Activated CD4-positive, alpha-beta memory T cell treated with anti-CD3 and anti-CD28 coated beads, Interleukin-2, amount 10 ng/mL, durations not matched to agents 7 days and 5 days (primary cell): ENCODE measurements at regions not wholly inside any gene's neighbourhood (a gene's known extent, or its start where the extent isn't known, plus 50 kb on each side); places are given as distances from the start of the nearest gene placed in this dataset.
"Not testable (repeated sequence)": the region's sequence is repeated elsewhere in the genome, so short reads cannot be mapped to it uniquely, and the experiment has no call there.

Experiments
- CTCF ChIA-PET: fragments of 350-600 bp; sonication (Branson Sonifier 250); formaldehyde crosslinking; loops from one replicate; lab custom pipeline; 2021; ENCODE audit warnings: antibody characterized with exemption, inconsistent platforms; lab: Charles Lee
- POLR2A ChIA-PET: fragments of 350-600 bp; sonication (Branson Sonifier 250); formaldehyde crosslinking; loops from one replicate; lab custom pipeline; 2021; ENCODE audit warnings: antibody characterized with exemption; lab: Charles Lee
- DNase-seq: peaks from one replicate; pipeline ENCODE4 v3.0.0-alpha.2; 2020
- H3K27ac Mint-ChIP-seq: one replicate; pipeline ENCODE4 v1.8.0; 2021; ENCODE audit warnings: mild to moderate bottlenecking, mixed read lengths
- H3K27me3 Mint-ChIP-seq: one replicate; pipeline ENCODE4 v1.8.0; 2021; ENCODE audit warnings: mixed read lengths
- H3K36me3 Mint-ChIP-seq: one replicate; pipeline ENCODE4 v1.8.0; 2021; ENCODE audit warnings: low read depth, mixed read lengths
- H3K4me1 Mint-ChIP-seq: one replicate; pipeline ENCODE4 v1.8.0; 2021; ENCODE audit warnings: mixed read lengths
- H3K4me3 Mint-ChIP-seq: one replicate; pipeline ENCODE4 v1.8.0; 2021; ENCODE audit warnings: mild to moderate bottlenecking, mixed read lengths
- H3K9me3 Mint-ChIP-seq: one replicate; pipeline ENCODE4 v1.8.0; 2021; ENCODE audit warnings: mixed read lengths

DNA sequence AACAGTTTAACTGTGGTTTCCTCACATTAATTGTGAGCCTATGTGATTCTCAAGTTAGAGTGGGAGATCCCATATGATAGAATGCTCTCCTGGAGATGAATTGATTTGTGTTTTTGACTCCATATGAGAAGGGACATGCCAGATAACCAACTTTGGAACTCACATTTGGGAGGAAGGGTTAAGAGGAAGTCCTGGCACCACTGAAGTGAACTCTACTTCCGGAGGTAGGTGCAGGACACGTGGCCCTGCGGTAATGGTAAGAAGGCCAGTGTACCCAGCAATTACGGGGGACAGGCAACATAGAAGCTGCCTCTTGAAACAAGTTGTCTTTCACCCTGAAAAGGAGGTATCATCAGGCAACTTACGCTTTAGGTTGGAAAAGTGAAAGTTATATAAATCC lies 146.6 kb upstream of the RFX3 start:
- no peaks in the 10 kb centered on the region for H3K9me3 Mint-ChIP-seq
- no peaks in the 10 kb centered on the region for H3K27me3 Mint-ChIP-seq
- peaks cover 3% of the 10 kb centered on the region for H3K36me3 Mint-ChIP-seq
- H3K27ac Mint-ChIP-seq = no peak overlapping the region
- H3K4me1 Mint-ChIP-seq = no peaks in the 10 kb centered on the region
- DNase-seq = no peak
- ChIA-PET CTCF (no interaction called here), POLR2A (no interaction called here)
- no peak overlapping the region for H3K4me3 Mint-ChIP-seq

DNA sequence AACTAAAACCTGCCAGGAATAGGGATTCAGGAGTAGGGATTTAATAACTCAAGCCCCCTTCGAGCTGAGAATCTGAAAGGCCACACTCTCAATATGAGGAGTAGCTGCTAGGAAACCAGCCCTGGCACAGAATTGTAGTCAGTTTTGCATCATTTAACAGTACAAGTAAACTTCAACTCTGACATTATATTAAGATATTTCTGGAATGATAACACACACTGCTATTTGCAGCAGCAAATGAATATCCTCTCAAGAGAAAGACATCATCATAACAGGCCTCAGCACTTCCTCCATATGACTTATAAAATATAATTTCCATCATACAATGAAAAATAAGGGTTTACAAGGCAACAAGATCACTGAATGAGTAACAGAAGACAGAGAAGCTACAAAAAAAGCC lies 138.2 kb upstream of the RFX3 start:
- Mint-ChIP-seq H3K4me3 (no peak overlapping the region), H3K9me3 (no peaks in the 10 kb centered on the region), H3K27me3 (no peaks in the 10 kb centered on the region), H3K36me3 (no peaks in the 10 kb centered on the region), H3K4me1 (no peaks in the 10 kb centered on the region), H3K27ac (no peak overlapping the region)
- no peak for DNase-seq
- POLR2A ChIA-PET = no interaction called here
- CTCF ChIA-PET = no interaction called here

DNA sequence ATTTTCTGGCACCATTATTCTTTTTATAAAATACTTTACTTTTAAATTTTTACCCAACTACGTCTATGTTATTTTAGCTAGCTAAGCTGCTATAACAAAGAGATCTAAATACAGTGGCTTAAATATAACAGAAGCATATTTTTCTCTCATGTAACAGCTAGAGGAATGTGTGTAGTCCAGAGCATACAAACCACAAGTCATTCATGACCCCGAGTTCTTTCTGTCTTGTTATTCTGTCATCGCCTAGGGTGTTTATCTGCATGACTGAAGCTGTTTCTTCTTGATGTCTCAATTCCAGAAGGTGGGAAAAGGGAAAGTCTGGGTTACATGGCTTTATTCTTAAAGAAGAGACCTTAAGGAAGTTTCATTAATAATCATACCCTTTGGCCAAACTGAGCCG lies 136.9 kb upstream of the RFX3 start:
- POLR2A ChIA-PET = no interaction called here
- H3K4me3 Mint-ChIP-seq = no peak overlapping the region
- no peak for DNase-seq
- no peaks in the 10 kb centered on the region for H3K27me3 Mint-ChIP-seq
- CTCF ChIA-PET = no interaction called here
- no peaks in the 10 kb centered on the region for H3K4me1 Mint-ChIP-seq
- no peaks in the 10 kb centered on the region for H3K36me3 Mint-ChIP-seq
- H3K9me3 Mint-ChIP-seq = no peaks in the 10 kb centered on the region
- H3K27ac Mint-ChIP-seq = no peak overlapping the region

DNA sequence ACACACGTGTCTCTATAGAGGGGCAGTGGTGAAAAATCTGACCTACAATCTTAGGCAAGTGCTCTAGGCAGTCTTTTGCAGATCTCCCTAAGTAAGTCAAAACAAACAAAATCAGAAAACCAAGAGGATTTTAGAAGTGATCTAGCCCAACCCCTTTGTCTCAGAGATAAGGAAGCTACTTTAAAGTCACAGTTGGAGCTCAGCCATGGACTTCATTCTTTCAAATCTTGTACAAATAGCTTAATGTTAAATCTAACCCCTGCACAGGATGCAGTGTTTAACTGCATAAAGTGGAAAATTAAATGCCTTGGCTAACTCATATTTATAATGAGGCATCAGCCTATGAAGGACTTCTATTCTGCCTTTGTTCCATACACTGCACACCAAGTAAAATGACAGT lies 135.1 kb upstream of the RFX3 start:
- H3K4me1 Mint-ChIP-seq = peaks cover 3% of the 10 kb centered on the region
- no peaks in the 10 kb centered on the region for H3K9me3 Mint-ChIP-seq
- no peaks in the 10 kb centered on the region for H3K36me3 Mint-ChIP-seq
- ChIA-PET CTCF (no interaction called here), POLR2A (no interaction called here)
- no peak overlapping the region for H3K27ac Mint-ChIP-seq
- H3K4me3 Mint-ChIP-seq = no peak overlapping the region
- no peaks in the 10 kb centered on the region for H3K27me3 Mint-ChIP-seq
- no peak for DNase-seq

DNA sequence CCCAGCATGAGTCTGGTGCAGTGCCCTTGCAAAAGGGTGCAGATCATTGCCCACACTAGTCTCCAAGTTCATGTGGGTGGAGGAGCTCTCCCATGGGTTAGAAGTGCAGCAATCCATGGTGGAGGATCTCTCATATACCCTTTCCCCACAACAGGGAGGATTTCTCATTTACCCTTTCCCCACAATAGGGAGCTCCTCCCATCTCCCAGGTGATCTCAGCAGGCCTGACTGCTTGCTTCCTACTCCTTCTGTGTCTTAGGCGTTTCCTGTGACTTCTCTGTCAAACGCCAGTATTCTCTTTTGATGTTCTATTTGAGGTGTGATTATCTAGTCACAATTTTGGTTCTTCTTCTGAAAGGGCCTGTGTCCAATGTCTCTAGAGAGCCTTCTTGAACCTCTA lies 133.8 kb upstream of the RFX3 start:
- H3K27me3 Mint-ChIP-seq = no peaks in the 10 kb centered on the region
- no peak for DNase-seq
- H3K27ac Mint-ChIP-seq = no peak overlapping the region
- no peak overlapping the region for H3K4me3 Mint-ChIP-seq
- H3K4me1 Mint-ChIP-seq = peaks cover 3% of the 10 kb centered on the region
- CTCF ChIA-PET = no interaction called here
- POLR2A ChIA-PET = no interaction called here
- H3K36me3 Mint-ChIP-seq = no peaks in the 10 kb centered on the region
- no peaks in the 10 kb centered on the region for H3K9me3 Mint-ChIP-seq

DNA sequence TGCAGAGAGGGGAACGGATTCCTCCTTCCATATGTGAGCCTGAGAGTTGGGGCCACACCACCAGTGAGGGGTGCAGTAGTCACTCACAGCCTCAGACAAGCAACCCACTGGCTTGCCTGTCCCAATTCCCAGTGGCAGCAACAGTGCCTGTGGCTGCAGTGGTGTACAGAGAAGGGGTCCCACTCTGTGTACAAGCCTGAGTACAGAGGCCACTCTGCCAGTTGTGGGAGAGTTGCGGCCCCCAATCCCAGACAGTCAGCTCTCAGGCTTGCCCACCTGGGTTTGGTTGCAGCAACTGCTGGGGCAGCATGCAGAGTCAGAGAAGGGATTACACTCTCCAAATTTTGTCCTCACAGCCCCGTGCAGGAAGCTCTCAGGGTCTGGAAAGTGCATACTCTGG lies 133.2 kb upstream of the RFX3 start:
- H3K36me3 Mint-ChIP-seq = no peaks in the 10 kb centered on the region
- H3K9me3 Mint-ChIP-seq = no peaks in the 10 kb centered on the region
- H3K27ac Mint-ChIP-seq = no peak overlapping the region
- no peaks in the 10 kb centered on the region for H3K27me3 Mint-ChIP-seq
- POLR2A ChIA-PET = no interaction called here
- DNase-seq = no peak
- H3K4me1 Mint-ChIP-seq = peaks cover 3% of the 10 kb centered on the region
- no peak overlapping the region for H3K4me3 Mint-ChIP-seq
- CTCF ChIA-PET = interaction anchor here (0.5 to 0.8 kb wide), 2 partner anchors 49 to 589 kb away, joined by 3 to 4 read pairs; no protein-coding TSS in a partner anchor

DNA sequence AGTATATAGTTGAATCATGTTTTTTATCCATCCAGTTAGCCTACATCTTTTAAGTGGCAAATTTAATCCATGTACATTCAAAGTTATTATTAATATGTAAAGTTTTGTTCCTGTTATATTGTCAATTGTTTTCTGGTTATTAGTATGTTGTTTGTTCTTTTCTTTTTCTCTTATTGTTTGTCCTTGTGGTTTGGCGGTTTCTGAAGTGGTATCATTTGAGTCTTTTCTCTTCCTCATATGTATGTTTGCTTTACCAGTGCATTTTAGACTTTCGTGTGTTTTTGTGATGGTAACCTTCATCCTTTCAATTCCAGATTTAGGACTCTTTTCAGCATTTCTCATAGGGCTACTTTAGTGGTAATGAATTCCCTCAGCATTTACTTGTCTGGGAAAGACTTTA lies 130.4 kb upstream of the RFX3 start:
- Mint-ChIP-seq H3K27me3 (no peaks in the 10 kb centered on the region), H3K27ac (no peak overlapping the region), H3K4me1 (peaks cover 3% of the 10 kb centered on the region), H3K4me3 (no peak overlapping the region), H3K36me3 (no peaks in the 10 kb centered on the region), H3K9me3 (no peaks in the 10 kb centered on the region)
- CTCF ChIA-PET = no interaction called here
- no peak for DNase-seq
- POLR2A ChIA-PET = no interaction called here

DNA sequence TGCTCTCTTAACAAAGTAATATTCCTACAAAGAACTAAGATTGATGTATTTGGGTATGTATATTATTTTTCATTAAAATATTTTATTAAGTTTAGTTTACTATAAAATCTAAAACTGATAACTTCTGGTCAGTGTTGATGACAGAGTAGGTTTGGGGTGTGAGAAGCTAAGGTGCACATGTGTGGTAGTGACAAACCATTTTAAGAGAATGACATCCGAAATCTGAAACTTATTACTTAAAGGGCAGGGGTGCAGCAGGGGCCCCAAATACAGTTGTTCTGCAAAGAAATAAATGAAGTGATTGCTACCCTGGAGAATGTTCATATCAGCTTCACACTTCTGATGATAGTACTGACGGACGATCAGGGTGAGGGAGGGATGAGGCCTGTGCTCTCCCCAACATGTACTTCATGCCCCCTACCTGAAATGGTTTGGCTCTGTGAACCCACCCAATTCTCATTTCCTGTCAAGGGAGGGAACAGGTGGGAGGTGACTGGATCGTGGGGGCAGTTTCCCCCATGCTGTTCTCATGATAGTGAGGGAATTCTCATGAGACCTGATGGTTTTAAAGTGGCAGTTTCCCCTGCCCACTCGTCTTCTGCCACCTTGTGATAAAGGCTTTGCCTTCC lies 125.3 kb upstream of the RFX3 start:
- Mint-ChIP-seq H3K9me3 (no peaks in the 10 kb centered on the region), H3K4me1 (no peaks in the 10 kb centered on the region), H3K27me3 (no peaks in the 10 kb centered on the region), H3K36me3 (no peaks in the 10 kb centered on the region), H3K4me3 (no peak overlapping the region), H3K27ac (no peak overlapping the region)
- ChIA-PET POLR2A (no interaction called here), CTCF (no interaction called here)
- no peak for DNase-seq

DNA sequence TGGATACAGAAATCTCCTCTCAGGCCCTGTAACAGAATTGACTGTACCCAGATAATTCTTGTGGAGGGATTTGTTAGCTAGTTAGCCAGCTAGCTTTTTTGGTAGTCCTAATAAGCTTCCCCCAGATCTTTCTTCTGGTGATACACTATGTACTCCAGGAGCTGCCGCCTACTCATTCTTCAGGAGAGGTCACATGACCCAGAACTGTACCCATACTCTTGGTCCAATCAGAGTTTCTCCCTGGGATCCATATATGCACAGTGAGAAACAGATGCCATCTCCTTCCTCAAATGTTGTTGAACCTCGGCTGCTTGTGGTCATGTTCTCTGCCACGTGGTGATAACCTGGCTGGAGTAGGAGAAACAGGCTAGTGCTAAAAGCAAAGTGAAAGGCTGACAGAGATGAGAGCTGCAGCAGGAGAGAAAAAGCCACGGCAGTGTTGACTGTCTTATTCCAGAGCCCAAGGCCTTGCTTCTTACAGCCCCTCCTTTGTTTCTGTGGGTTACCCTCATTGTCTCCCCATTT lies 123.0 kb upstream of the RFX3 start:
- H3K4me3 Mint-ChIP-seq = no peak overlapping the region
- ChIA-PET POLR2A (no interaction called here), CTCF (no interaction called here)
- no peak overlapping the region for H3K27ac Mint-ChIP-seq
- no peaks in the 10 kb centered on the region for H3K4me1 Mint-ChIP-seq
- no peaks in the 10 kb centered on the region for H3K36me3 Mint-ChIP-seq
- no peak for DNase-seq
- H3K27me3 Mint-ChIP-seq = no peaks in the 10 kb centered on the region
- no peaks in the 10 kb centered on the region for H3K9me3 Mint-ChIP-seq

DNA sequence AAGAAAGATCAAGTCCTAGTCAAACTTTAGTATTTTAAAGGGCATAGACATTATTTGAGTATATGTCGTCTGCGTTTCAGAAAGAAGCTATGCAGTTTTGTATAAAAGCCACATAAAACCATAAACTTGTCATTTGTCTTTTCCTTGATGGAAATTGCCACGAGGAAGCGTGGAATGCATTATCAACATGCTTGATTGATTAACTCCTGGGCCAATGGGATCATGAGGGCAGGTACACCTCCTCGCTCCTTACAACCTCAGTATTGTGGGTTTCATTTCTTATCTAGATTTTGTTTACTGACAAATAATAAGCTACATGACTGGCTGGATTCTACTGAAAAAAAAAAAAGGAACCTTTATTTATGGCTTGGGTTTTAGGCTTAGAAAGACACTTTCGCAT lies 122.5 kb upstream of the RFX3 start:
- DNase-seq = no peak
- Mint-ChIP-seq H3K4me3 (no peak overlapping the region), H3K4me1 (no peaks in the 10 kb centered on the region), H3K27me3 (no peaks in the 10 kb centered on the region), H3K27ac (no peak overlapping the region), H3K36me3 (no peaks in the 10 kb centered on the region), H3K9me3 (no peaks in the 10 kb centered on the region)
- ChIA-PET CTCF (no interaction called here), POLR2A (no interaction called here)

DNA sequence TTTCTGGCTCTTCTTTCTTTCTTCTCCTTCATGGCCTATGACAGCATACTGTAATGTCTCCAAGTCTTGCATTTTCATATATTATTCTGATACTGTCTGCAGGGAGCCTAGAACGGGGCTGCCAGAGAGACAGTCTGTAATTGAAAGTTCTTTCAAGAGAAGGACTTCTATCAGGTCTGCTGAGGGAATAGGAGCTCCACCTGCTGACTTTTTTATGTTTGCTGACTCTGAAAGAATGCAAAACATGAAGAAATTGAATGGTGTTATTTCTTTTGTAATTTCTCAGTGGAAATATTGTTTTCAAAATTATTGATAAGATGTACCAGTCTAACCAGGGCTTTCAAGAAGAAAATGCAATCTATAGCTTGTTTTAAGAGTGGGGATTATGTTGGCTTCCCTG lies 121.9 kb upstream of the RFX3 start:
- no peak for DNase-seq
- H3K27me3 Mint-ChIP-seq = no peaks in the 10 kb centered on the region
- H3K4me1 Mint-ChIP-seq = no peaks in the 10 kb centered on the region
- POLR2A ChIA-PET = no interaction called here
- no peaks in the 10 kb centered on the region for H3K9me3 Mint-ChIP-seq
- H3K36me3 Mint-ChIP-seq = no peaks in the 10 kb centered on the region
- no peak overlapping the region for H3K4me3 Mint-ChIP-seq
- CTCF ChIA-PET = no interaction called here
- no peak overlapping the region for H3K27ac Mint-ChIP-seq

DNA sequence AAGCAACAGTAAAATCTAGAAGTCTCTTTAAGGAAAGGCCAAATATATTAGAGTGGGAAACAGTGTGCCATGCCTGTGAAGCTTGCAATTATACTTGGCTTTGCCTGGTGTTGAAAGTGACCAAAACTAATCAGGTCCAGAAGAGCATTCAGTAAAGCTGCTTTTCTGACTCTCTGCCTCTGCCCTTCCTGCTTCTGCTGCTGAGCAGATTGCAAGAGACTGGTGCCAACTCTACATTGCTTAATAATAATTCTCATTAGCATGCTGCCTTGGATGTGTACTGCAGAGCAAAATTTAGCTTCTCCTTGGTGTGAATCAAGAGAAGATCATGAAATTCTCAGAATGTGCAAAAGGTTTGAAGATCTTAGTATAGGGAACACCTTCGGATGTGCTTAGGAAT lies 120.4 kb upstream of the RFX3 start:
- no peaks in the 10 kb centered on the region for H3K9me3 Mint-ChIP-seq
- ChIA-PET POLR2A (no interaction called here), CTCF (no interaction called here)
- H3K27me3 Mint-ChIP-seq = no peaks in the 10 kb centered on the region
- no peaks in the 10 kb centered on the region for H3K4me1 Mint-ChIP-seq
- H3K36me3 Mint-ChIP-seq = no peaks in the 10 kb centered on the region
- H3K4me3 Mint-ChIP-seq = no peak overlapping the region
- no peak for DNase-seq
- H3K27ac Mint-ChIP-seq = no peak overlapping the region

DNA sequence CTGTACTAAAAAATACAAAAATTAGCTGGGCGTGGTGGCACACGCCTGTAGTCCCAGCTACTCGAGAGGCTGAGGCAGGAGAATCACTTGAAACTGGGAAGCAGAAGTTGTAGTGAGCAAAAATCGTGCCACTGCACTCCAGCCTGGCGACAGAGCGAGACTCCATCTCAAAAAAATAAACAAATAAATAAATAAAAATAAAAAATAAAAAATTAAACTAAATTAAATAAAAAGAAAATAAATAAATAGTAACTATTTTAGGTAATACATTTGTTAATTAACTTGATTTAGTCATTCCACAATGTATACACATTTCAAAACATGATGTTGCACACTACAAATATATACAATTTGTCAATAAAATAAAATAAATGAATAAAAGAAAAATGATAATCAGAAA lies 116.3 kb upstream of the RFX3 start:
- H3K27me3 Mint-ChIP-seq, CTCF ChIA-PET: not testable (repeated sequence)

DNA sequence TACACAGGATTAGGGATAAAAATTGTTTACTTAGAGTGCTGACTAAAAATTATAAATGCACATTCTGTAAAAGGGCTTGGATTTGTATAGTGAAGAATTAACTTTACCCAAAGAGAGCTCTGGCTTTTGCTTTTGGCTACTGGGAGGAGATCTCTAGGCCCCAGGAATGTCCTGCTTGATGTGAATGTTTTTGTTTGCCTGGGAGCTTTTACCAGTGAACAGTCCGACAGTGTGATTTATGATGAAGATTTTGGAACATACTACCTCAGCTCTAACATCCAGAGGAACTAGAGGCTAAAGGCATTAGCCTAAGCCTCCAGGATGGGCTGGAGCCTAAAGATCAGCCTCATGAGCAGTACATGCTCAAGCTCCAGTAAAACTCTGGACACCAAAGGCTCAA lies 103.7 kb upstream of the RFX3 start:
- Mint-ChIP-seq H3K9me3 (no peaks in the 10 kb centered on the region), H3K36me3 (peaks cover 11% of the 10 kb centered on the region), H3K4me1 (no peaks in the 10 kb centered on the region), H3K27me3 (no peaks in the 10 kb centered on the region), H3K27ac (no peak overlapping the region), H3K4me3 (no peak overlapping the region)
- no peak for DNase-seq
- ChIA-PET POLR2A (no interaction called here), CTCF (no interaction called here)

More for the DNA sequence above, 116.3 kb upstream of the RFX3 start:
- H3K27ac Mint-ChIP-seq, H3K36me3 Mint-ChIP-seq, H3K9me3 Mint-ChIP-seq, DNase-seq, POLR2A ChIA-PET, H3K4me1 Mint-ChIP-seq, H3K4me3 Mint-ChIP-seq: not testable (repeated sequence)
